Left renal pelvis (tissue), 4 donors: ENCODE measurements at regions not wholly inside any gene's neighbourhood (a gene's known extent, or its start where the extent isn't known, plus 50 kb on each side); places are given as distances from the start of the nearest gene placed in this dataset.

Experiments
- DNase-seq, 4 donors: peaks; one replicate each; pipeline ENCODE4 v3.0.0-alpha.2; 2013; ENCODE audit warnings: low read depth in 4 of 4, low spot score in 3 of 4

- DNase-seq, result no peak
Measured at GRCh38 chr2:45337481-45337880, 273.6 kb downstream of the SRBD1 start.

DNA sequence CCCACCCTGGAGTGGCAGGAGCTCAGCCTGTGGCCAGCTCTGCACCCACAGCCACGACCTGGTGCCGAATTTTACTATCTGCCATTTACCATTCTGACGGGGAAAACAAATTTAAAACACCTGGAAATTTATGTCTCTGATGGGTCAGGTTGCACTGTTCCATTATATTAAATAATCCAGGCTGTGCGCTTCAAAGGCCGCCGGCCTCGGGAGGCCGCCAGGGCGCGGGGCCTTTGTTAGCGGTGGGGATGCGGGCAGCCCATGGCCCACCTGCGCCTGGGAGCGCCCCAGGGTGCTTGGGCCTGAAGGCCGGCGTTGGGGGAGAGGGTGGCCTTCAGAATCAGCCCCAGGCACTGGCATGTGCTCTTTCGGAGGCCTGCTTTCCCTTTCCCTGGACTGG is 276.9 kb downstream of the SRBD1 start:
- DNase-seq, result no peak

DNA sequence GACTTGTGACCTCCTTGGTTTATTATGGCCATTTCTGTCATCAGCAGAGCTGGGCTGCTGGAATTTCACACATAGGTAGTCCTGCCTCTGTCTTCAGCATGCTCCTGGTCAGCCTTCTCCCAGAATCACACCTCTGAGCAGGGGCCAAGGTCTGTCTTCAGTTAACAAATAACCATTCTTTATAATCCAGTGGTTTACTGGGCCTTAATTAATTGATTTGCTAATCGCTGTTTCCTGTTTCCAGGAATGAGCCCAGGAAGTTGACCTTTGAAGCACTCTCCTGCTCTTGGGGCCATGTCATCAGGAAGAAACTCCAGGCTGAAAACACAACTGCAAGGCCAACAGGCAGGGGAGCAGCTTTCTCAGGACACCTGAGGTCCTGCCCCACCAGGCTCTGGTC is 278.5 kb downstream of the SRBD1 start:
- no peak for DNase-seq

GRCh38 chr2:45332094-45332493 is 279.0 kb downstream of the SRBD1 start:
- DNase-seq, result no peak

GRCh38 chr2:45331410-45331786 is 279.7 kb downstream of the SRBD1 start:
- DNase-seq, result no peak

GRCh38 chr2:45330637-45331409 is 280.2 kb downstream of the SRBD1 start:
- no peak for DNase-seq

DNA sequence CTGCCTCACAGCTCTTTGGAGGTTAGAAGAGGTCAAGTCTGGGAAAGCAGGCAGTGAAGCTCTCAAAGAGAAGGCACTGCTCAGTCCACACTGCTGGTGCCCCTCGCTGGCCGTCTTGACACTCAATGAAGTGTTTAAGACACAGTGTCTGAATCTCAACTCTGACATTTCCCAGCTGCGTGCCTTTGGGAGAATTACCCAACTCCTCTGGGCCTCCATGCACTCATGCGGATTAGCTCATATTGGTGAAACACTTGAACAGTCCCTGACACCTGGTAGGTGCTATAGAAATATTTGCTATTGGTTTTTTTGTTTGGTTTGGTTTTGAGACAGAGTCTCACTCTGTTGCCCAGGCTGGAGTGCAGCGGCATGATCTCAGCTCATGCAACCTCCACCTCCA is 281.0 kb downstream of the SRBD1 start:
- DNase-seq, result no peak

GRCh38 chr2:45329045-45329677 is 281.9 kb downstream of the SRBD1 start:
- DNase-seq, result no peak

- DNase-seq, result no peak
Measured at GRCh38 chr2:45328264-45328870, 282.7 kb downstream of the SRBD1 start.

- no peak for DNase-seq
Measured at GRCh38 chr2:45323344-45323743, 287.7 kb downstream of the SRBD1 start.

DNA sequence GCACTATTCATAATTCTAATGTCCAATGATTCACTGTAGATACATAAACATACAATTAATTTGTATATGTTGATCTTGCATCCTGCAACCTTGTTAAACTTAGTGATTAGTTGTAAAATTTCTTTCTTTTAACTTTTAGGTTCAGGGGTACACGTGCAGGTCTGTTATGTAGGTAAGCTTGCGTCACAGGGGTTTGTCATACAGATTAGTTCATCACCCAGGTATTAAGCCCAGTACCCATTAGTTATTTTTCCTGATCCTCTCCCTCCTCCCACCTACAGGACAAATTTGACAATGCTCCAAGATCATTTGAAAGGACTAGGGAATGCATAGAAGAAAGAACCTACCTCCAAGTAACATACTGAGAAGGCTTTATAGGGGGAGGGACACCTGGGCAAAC is 290.1 kb downstream of the SRBD1 start:
- no peak for DNase-seq

- no peak for DNase-seq
Measured at GRCh38 chr2:45319683-45320455, 291.2 kb downstream of the SRBD1 start.

- DNase-seq, result no peak
Measured at GRCh38 chr2:45318686-45319085, 292.4 kb downstream of the SRBD1 start.

- no peak for DNase-seq
Measured at GRCh38 chr2:45316576-45317338, 294.3 kb downstream of the SRBD1 start.

DNA sequence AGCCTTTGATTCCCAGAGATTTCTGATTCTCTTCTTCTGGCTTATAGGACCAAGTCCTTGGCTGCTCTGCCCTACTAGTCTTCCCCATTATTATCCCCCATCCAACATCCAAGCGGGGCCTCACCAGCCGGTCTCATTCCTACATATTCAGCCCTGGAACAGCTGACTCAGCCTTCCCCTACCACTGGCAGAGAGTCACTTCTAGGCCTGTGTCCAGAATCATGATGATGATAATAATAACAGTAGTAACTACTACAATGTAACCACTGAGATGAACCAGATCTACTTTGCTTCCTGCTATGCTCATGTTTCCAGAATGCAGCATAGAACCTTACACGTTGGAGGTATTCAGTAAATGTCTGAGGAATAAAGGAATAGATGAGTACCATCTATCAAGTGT is 295.2 kb downstream of the SRBD1 start:
- DNase-seq, result no peak

DNA sequence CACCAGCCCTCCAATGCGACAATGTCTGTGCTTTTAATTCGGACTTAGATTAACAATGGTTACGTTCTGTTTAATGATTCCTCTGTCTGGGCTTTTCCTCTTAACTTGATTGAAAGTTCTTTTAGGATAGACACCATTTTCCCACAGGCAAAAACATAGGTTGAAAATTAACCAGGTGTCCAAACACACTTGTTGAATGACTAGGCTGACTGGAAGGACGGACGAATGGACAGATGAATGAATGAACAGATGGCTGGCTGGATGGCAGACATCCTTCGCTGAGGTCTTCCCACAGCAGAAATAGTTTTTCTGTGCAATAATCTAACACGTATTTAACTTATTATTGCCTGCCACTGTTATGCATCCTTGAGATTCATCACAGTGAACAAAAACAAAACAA is 298.8 kb downstream of the SRBD1 start:
- no peak for DNase-seq

- no peak for DNase-seq
Measured at GRCh38 chr2:45311559-45311958, 299.5 kb downstream of the SRBD1 start.

DNA sequence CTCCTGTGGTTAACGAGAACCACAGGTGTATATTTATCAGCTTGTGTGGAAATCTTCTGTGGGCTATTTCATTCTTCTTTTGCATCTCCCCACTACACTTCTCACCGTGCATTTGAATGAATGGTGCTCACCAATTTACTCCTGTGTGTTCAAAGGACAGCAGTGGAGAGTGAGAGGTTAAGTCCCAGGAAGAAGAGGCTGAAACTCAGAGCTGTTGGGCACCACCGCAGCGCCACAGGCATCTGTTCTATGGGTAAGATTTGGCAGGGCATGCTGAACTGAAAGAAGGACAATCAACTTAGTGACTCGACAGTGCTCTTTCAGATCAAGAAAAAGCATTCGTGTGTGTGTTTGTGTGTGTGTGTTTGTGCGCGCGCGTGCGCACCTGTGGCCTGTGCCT is 297.9 kb upstream of the SIX2 start:
- no peak for DNase-seq

GRCh38 chr2:45305599-45305998 is 296.3 kb upstream of the SIX2 start:
- DNase-seq, result no peak

DNA sequence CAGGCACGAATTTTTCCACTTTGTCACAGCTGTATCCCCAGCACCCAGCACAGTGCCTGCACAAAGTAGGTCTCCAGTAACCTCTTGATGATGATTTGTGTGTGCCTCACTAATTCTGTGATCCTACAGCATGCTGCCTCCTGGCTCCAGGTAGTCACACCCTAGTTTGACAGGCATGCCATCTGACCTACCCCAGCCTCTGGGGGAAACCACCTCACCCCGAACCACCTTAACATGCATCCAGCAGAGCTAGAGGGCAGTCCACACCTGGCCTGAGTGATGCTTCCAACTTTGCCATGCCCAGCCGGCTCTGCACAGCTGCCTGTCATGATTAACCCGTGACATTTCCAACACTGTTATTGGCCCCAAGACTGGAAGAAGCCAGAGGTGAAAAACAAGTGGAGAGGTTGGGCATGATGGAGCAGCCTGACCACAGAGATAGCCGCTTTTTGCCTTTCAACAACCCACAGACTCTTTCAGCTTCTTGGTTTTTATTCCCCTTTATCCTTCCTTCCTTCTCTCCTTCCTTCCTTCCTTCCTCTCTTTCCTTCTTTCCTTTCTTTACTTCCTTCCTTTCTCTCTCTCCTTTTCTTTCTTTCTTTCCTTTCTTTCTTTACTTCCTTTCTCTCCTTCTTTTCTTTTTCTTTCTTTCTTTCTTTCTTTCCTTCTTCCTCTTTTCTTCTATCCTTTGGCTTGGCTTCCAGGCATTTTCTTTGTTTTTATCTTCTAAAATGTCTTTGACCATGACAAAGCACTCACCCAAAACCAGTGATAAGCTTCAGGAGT is 294.4 kb upstream of the SIX2 start:
- DNase-seq, result no peak
